B cell (primary cell): ENCODE measurements at regions not wholly inside any gene's neighbourhood (a gene's known extent, or its start where the extent isn't known, plus 50 kb on each side); places are given as distances from the start of the nearest gene placed in this dataset.

Experiments used
- CTCF ChIP-seq: fragments of 200-600 bp; IDR thresholded peaks from one replicate; pipeline ENCODE4 v1.8.0; 2022; ENCODE audit warnings: antibody characterized with exemption, mild to moderate bottlenecking
- EZH2 ChIP-seq: IDR thresholded peaks from 2 replicates; pipeline ENCODE4 v1.6.1; 2012; ENCODE audit warnings: borderline replicate concordance, low read depth, mild to moderate bottlenecking, moderate library complexity, low read length; ENCODE audit not compliant: insufficient read depth, poor library complexity, severe bottlenecking

DNA sequence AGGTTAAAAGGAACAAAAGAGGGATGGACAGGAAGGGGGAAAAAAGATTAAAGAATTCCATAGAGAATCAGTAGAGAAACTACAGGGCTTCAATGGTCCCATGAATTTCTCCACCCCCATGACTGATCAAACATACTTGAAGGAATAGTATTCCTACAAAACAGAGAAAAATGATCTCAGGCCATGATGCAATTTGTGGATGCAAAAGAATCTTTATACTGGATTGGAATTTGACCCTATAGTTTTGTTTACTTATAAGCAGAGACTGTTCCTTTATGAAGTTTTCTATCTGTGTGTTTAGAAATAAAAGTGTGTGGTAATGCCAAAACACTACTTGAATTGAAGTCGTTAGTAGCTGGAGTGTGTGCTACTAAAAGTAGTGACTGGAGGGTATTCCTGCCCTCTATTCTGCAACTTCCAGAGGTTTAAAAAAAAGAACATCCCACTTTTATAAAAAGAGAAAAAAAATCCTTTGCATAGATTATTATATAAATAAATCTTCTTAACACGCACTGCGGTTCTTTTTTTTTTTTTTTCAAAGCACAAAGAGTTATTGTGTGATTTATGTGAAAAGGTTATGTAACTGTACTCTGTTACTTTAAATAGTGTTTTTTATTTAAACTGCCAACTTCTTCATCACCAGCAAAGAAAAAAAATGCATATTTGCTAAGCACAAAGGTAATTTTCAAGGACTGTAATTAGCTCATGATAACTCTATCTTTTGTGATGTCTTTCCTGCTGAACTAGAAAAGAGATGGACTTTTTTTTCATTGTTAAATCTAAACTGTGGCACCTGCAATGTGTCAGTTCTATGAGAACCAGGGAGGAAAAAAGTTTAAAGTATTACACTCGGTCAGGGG, 214.5 kb upstream of the CITED2 start:
- TF ChIP-seq CTCF (no peak), EZH2 (no peak)
